GM12874 (cell line): ENCODE measurements at regions not wholly inside any gene's neighbourhood (a gene's known extent, or its start where the extent isn't known, plus 50 kb on each side); places are given as distances from the start of the nearest gene placed in this dataset.

Experiments
- TF ChIP-seq, protein P1 (sequence below): IDR thresholded peaks from 2 replicates; pipeline ENCODE4 v1.5.1; 2011; ENCODE audit warnings: low read depth, mild to moderate bottlenecking, control low read depth, low read length, moderate library complexity; ENCODE audit not compliant: insufficient read depth

GRCh38 chr1:192756314-192756713, 52.5 kb upstream of the RGS2 start:
- TF ChIP-seq, protein P1, sequence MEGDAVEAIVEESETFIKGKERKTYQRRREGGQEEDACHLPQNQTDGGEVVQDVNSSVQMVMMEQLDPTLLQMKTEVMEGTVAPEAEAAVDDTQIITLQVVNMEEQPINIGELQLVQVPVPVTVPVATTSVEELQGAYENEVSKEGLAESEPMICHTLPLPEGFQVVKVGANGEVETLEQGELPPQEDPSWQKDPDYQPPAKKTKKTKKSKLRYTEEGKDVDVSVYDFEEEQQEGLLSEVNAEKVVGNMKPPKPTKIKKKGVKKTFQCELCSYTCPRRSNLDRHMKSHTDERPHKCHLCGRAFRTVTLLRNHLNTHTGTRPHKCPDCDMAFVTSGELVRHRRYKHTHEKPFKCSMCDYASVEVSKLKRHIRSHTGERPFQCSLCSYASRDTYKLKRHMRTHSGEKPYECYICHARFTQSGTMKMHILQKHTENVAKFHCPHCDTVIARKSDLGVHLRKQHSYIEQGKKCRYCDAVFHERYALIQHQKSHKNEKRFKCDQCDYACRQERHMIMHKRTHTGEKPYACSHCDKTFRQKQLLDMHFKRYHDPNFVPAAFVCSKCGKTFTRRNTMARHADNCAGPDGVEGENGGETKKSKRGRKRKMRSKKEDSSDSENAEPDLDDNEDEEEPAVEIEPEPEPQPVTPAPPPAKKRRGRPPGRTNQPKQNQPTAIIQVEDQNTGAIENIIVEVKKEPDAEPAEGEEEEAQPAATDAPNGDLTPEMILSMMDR: no peak

DNA sequence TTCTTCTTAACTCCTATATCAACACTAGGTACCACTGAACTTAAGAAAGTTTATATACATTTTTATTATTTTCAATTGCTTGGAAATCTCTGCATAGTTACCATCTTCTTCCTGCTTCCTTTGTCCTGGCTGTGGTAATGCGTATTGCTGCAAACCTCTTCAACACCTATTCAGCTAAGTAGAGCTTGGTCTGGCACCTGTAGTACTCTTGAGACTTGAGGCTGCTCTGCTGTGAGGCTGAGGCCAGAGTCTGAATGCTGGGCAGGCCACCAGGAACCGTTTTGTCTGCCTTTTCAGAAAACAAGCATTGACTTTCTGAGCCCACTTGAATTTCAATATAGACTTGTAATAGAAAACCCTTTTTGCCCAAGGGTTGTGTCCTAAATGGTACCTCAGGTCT, 52.0 kb upstream of the RGS2 start:
- TF ChIP-seq, protein P1: no peak

GRCh38 chr1:192758492-192758891, 50.3 kb upstream of the RGS2 start:
- TF ChIP-seq, protein P1: no peak
